Effector memory CD8-positive, alpha-beta T cell (primary cell): ENCODE measurements at regions not wholly inside any gene's neighbourhood (a gene's known extent, or its start where the extent isn't known, plus 50 kb on each side); places are given as distances from the start of the nearest gene placed in this dataset.

ENCODE experiments used
- ATAC-seq: fragments of 150-1000 bp; cut with Tn5 transposase; replicated peaks from 2 replicates; pipeline ENCODE4 v1.10.0; 2021; ENCODE audit warnings: mild to moderate bottlenecking, moderate library complexity
- DNase-seq, 3 experiments: peaks; one replicate each; pipeline ENCODE4 v3.0.0; 2021
- H3K27ac Mint-ChIP-seq, 2 donors: one replicate each; pipeline ENCODE4 v1.8.0; 2022; ENCODE audit warnings: mild to moderate bottlenecking in 2 of 2, mixed read lengths in 2 of 2, moderate library complexity in 2 of 2
- H3K27me3 Mint-ChIP-seq, 2 donors: one replicate each; pipeline ENCODE4 v1.8.0; 2022; ENCODE audit warnings: mixed read lengths in 2 of 2
- H3K36me3 Mint-ChIP-seq: one replicate; pipeline ENCODE4 v1.8.0; 2022; ENCODE audit warnings: mild to moderate bottlenecking, moderate library complexity, mixed read lengths; ENCODE audit not compliant: insufficient read depth
- H3K4me1 Mint-ChIP-seq, 2 donors: one replicate each; pipeline ENCODE4 v1.8.0; 2022; ENCODE audit warnings: low read depth in 2 of 2, mixed read lengths in 2 of 2
- H3K4me3 Mint-ChIP-seq, 2 donors: one replicate each; pipeline ENCODE4 v1.8.0; 2022; ENCODE audit warnings: mild to moderate bottlenecking in 2 of 2, mixed read lengths in 2 of 2, moderate library complexity in 2 of 2
- H3K9me3 Mint-ChIP-seq, 2 donors: one replicate each; pipeline ENCODE4 v1.8.0; 2022; ENCODE audit warnings: mixed read lengths in 2 of 2

GRCh38 chr9:79928661-79929223 is 357.0 kb downstream of the TLE4 start:
- no peaks in the 10 kb centered on the region for H3K27me3 Mint-ChIP-seq
- no peaks in the 10 kb centered on the region for H3K9me3 Mint-ChIP-seq
- no peak overlapping the region for H3K27ac Mint-ChIP-seq
- H3K36me3 Mint-ChIP-seq = no peaks in the 10 kb centered on the region
- DNase-seq (no peak), ATAC-seq (no peak)
- H3K4me1 Mint-ChIP-seq = no peaks in the 10 kb centered on the region
- H3K4me3 Mint-ChIP-seq = no peak overlapping the region

GRCh38 chr9:79925326-79925725 is 353.6 kb downstream of the TLE4 start:
- Mint-ChIP-seq H3K27ac (no peak overlapping the region), H3K9me3 (no peaks in the 10 kb centered on the region), H3K36me3 (no peaks in the 10 kb centered on the region), H3K27me3 (no peaks in the 10 kb centered on the region), H3K4me3 (no peak overlapping the region), H3K4me1 (no peaks in the 10 kb centered on the region)
- DNase-seq = no peak
- ATAC-seq = no peak

GRCh38 chr9:79924836-79925235 is 353.1 kb downstream of the TLE4 start:
- no peaks in the 10 kb centered on the region for H3K4me1 Mint-ChIP-seq
- H3K4me3 Mint-ChIP-seq = no peak overlapping the region
- no peaks in the 10 kb centered on the region for H3K9me3 Mint-ChIP-seq
- no peak overlapping the region for H3K27ac Mint-ChIP-seq
- ATAC-seq (no peak), DNase-seq (no peak)
- H3K27me3 Mint-ChIP-seq = no peaks in the 10 kb centered on the region
- H3K36me3 Mint-ChIP-seq = no peaks in the 10 kb centered on the region

GRCh38 chr9:79917421-79917820 is 345.7 kb downstream of the TLE4 start:
- Mint-ChIP-seq H3K27me3 (no peaks in the 10 kb centered on the region), H3K4me3 (no peak overlapping the region), H3K36me3 (no peaks in the 10 kb centered on the region), H3K27ac (no peak overlapping the region), H3K4me1 (no peaks in the 10 kb centered on the region), H3K9me3 (no peaks in the 10 kb centered on the region)
- ATAC-seq (no peak), DNase-seq (no peak)

GRCh38 chr9:79913867-79914266 is 342.1 kb downstream of the TLE4 start:
- Mint-ChIP-seq H3K27me3 (no peaks in the 10 kb centered on the region), H3K4me1 (no peaks in the 10 kb centered on the region), H3K27ac (no peak overlapping the region), H3K9me3 (no peaks in the 10 kb centered on the region), H3K36me3 (no peaks in the 10 kb centered on the region), H3K4me3 (no peak overlapping the region)
- DNase-seq (no peak), ATAC-seq (no peak)

- no peaks in the 10 kb centered on the region for H3K9me3 Mint-ChIP-seq
- no peak overlapping the region for H3K4me3 Mint-ChIP-seq
- H3K27me3 Mint-ChIP-seq = no peaks in the 10 kb centered on the region
- no peaks in the 10 kb centered on the region for H3K4me1 Mint-ChIP-seq
- no peak overlapping the region for H3K27ac Mint-ChIP-seq
- no peak for DNase-seq
- ATAC-seq = no peak
- peaks cover 2% of the 10 kb centered on the region for H3K36me3 Mint-ChIP-seq
Observed at GRCh38 chr9:79912318-79913070, 340.7 kb downstream of the TLE4 start.

- Mint-ChIP-seq H3K4me1 (no peaks in the 10 kb centered on the region), H3K9me3 (no peaks in the 10 kb centered on the region), H3K4me3 (no peak overlapping the region), H3K27ac (no peak overlapping the region), H3K36me3 (peaks cover 2% of the 10 kb centered on the region), H3K27me3 (no peaks in the 10 kb centered on the region)
- ATAC-seq (no peak), DNase-seq (no peak)
Observed at GRCh38 chr9:79911724-79912123, 340.0 kb downstream of the TLE4 start.

- H3K27ac Mint-ChIP-seq = no peak overlapping the region
- H3K9me3 Mint-ChIP-seq = no peaks in the 10 kb centered on the region
- H3K4me1 Mint-ChIP-seq = no peaks in the 10 kb centered on the region
- no peaks in the 10 kb centered on the region for H3K36me3 Mint-ChIP-seq
- no peak for DNase-seq
- ATAC-seq = no peak
- H3K4me3 Mint-ChIP-seq = no peak overlapping the region
- peaks cover 0 to 12% of the 10 kb centered on the region in 2 donors for H3K27me3 Mint-ChIP-seq
Observed at GRCh38 chr9:79902825-79903600, 331.2 kb downstream of the TLE4 start.

GRCh38 chr9:79900754-79901153 is 329.0 kb downstream of the TLE4 start:
- Mint-ChIP-seq H3K9me3 (no peaks in the 10 kb centered on the region), H3K4me1 (no peaks in the 10 kb centered on the region), H3K27ac (no peak overlapping the region), H3K27me3 (peaks cover 0 to 6% of the 10 kb centered on the region in 2 donors), H3K4me3 (no peak overlapping the region), H3K36me3 (no peaks in the 10 kb centered on the region)
- ATAC-seq (no peak), DNase-seq (no peak)

- DNase-seq = no peak
- H3K27me3 Mint-ChIP-seq = peaks cover 0 to 14% of the 10 kb centered on the region in 2 donors
- no peaks in the 10 kb centered on the region for H3K36me3 Mint-ChIP-seq
- no peaks in the 10 kb centered on the region for H3K9me3 Mint-ChIP-seq
- H3K4me1 Mint-ChIP-seq = no peaks in the 10 kb centered on the region
- H3K27ac Mint-ChIP-seq = no peak overlapping the region
- no peak overlapping the region for H3K4me3 Mint-ChIP-seq
- ATAC-seq = no peak
Observed at GRCh38 chr9:79896390-79896980, 324.7 kb downstream of the TLE4 start.

GRCh38 chr9:79895232-79895631 is 323.5 kb downstream of the TLE4 start:
- Mint-ChIP-seq H3K4me3 (no peak overlapping the region), H3K27ac (no peak overlapping the region), H3K36me3 (no peaks in the 10 kb centered on the region), H3K27me3 (peaks cover 0 to 14% of the 10 kb centered on the region in 2 donors), H3K4me1 (no peaks in the 10 kb centered on the region), H3K9me3 (no peaks in the 10 kb centered on the region)
- no peak for ATAC-seq
- no peak for DNase-seq

GRCh38 chr9:79889369-79889768 is 317.6 kb downstream of the TLE4 start:
- H3K27me3 Mint-ChIP-seq = peaks cover 0 to 14% of the 10 kb centered on the region in 2 donors
- no peaks in the 10 kb centered on the region for H3K9me3 Mint-ChIP-seq
- H3K36me3 Mint-ChIP-seq = no peaks in the 10 kb centered on the region
- no peak for DNase-seq
- H3K4me3 Mint-ChIP-seq = no peak overlapping the region
- no peak for ATAC-seq
- H3K27ac Mint-ChIP-seq = no peak overlapping the region
- peaks cover 14 to 17% of the 10 kb centered on the region in 2 donors for H3K4me1 Mint-ChIP-seq

GRCh38 chr9:79885093-79885857 is 313.5 kb downstream of the TLE4 start:
- no peaks in the 10 kb centered on the region for H3K36me3 Mint-ChIP-seq
- peak overlapping the region in 1 of 2 donors; percentile 78 for H3K4me3 Mint-ChIP-seq
- ATAC-seq (no peak), DNase-seq (no peak)
- no peaks in the 10 kb centered on the region for H3K27me3 Mint-ChIP-seq
- peaks cover 42 to 47% of the 10 kb centered on the region in 2 donors for H3K4me1 Mint-ChIP-seq
- H3K27ac Mint-ChIP-seq = peak overlapping the region in 1 of 2 donors; percentile 2
- H3K9me3 Mint-ChIP-seq = no peaks in the 10 kb centered on the region
